Thoracic aorta (tissue), 2 donors: ENCODE measurements at regions not wholly inside any gene's neighbourhood (a gene's known extent, or its start where the extent isn't known, plus 50 kb on each side); places are given as distances from the start of the nearest gene placed in this dataset.

Source experiments
- ATAC-seq: fragments of 150-250 bp; one replicate; pipeline ENCODE4 v1.8.0; 2017; ENCODE audit warnings: low read depth; ENCODE audit not compliant: insufficient number of reproducible peaks, low FRiP score
- DNase-seq: peaks from one replicate; pipeline ENCODE4 v3.0.0-alpha.2; 2020; ENCODE audit warnings: low spot score
- H3K27ac ChIP-seq, 2 donors: fragments of 200-600 bp; sonication (generic); 1 replicate in 1 of 2; 2 replicates in 1 of 2; pipeline ENCODE4 v1.5.1; 2016; ENCODE audit warnings: mild to moderate bottlenecking in 2 of 2, moderate library complexity in 2 of 2
- H3K27me3 ChIP-seq: fragments of 200-600 bp; sonication (generic); replicated peaks from 2 replicates; pipeline ENCODE4 v1.6.0; 2016; ENCODE audit warnings: mild to moderate bottlenecking; ENCODE audit not compliant: insufficient read depth
- H3K36me3 ChIP-seq: fragments of 200-600 bp; sonication (generic); one replicate; pipeline ENCODE4 v1.5.1; 2016
- H3K4me1 ChIP-seq, 2 donors: fragments of 200-600 bp; sonication (generic); 1 replicate in 1 of 2; 2 replicates in 1 of 2; pipeline versions ENCODE4 v1.5.1 to v1.6.0; 2016; ENCODE audit warnings: low read depth in 2 of 2, mild to moderate bottlenecking in 1 of 2; ENCODE audit not compliant: control insufficient read depth in 1 of 2
- H3K4me3 ChIP-seq: fragments of 200-600 bp; sonication (generic); 2 replicates; pipeline ENCODE4 v1.5.1; 2016; ENCODE audit warnings: mild to moderate bottlenecking
- H3K9me3 ChIP-seq: fragments of 200-600 bp; sonication (generic); 2 replicates; pipeline ENCODE4 v1.5.1; 2016
- CTCF ChIP-seq: fragments of 200-600 bp; sonication (generic); IDR thresholded peaks from one replicate; pipeline ENCODE4 v1.5.1; 2019; ENCODE audit warnings: antibody characterized with exemption

GRCh38 chr4:123994917-123995316 lies 598.3 kb downstream of the SPRY1 start:
- no peaks in the 10 kb centered on the region for H3K4me1 ChIP-seq
- ATAC-seq (no peak), DNase-seq (no peak)
- no peaks in the 10 kb centered on the region for H3K27me3 ChIP-seq
- no peak overlapping the region for H3K4me3 ChIP-seq
- no peaks in the 10 kb centered on the region for H3K36me3 ChIP-seq
- TF ChIP-seq CTCF: no peak
- peaks cover 3% of the 10 kb centered on the region for H3K9me3 ChIP-seq
- H3K27ac ChIP-seq: no peak overlapping the region

GRCh38 chr4:123995936-123996335 lies 599.3 kb downstream of the SPRY1 start:
- ATAC-seq (no peak), DNase-seq (no peak)
- no peak overlapping the region for H3K27ac ChIP-seq
- TF ChIP-seq CTCF: no peak
- no peaks in the 10 kb centered on the region for H3K36me3 ChIP-seq
- no peak overlapping the region for H3K4me3 ChIP-seq
- H3K9me3 ChIP-seq: peaks cover 3% of the 10 kb centered on the region
- H3K27me3 ChIP-seq: no peaks in the 10 kb centered on the region
- no peaks in the 10 kb centered on the region for H3K4me1 ChIP-seq

GRCh38 chr4:123996718-123997510 lies 600.3 kb downstream of the SPRY1 start:
- Histone ChIP-seq H3K27me3 (no peaks in the 10 kb centered on the region), H3K4me3 (no peak overlapping the region), H3K9me3 (peaks cover 3% of the 10 kb centered on the region), H3K36me3 (no peaks in the 10 kb centered on the region), H3K27ac (no peak overlapping the region), H3K4me1 (no peaks in the 10 kb centered on the region)
- ATAC-seq (no peak), DNase-seq (no peak)
- TF ChIP-seq CTCF: no peak

- no peaks in the 10 kb centered on the region for H3K36me3 ChIP-seq
- no peak overlapping the region for H3K27ac ChIP-seq
- no peaks in the 10 kb centered on the region for H3K9me3 ChIP-seq
- H3K27me3 ChIP-seq: no peaks in the 10 kb centered on the region
- no peak for ATAC-seq
- TF ChIP-seq CTCF: no peak
- no peak for DNase-seq
- H3K4me3 ChIP-seq: no peak overlapping the region
- H3K4me1 ChIP-seq: no peaks in the 10 kb centered on the region
Measured at GRCh38 chr4:123997776-123998449, 601.3 kb downstream of the SPRY1 start.

- Histone ChIP-seq H3K4me1 (no peaks in the 10 kb centered on the region), H3K36me3 (no peaks in the 10 kb centered on the region), H3K27ac (no peak overlapping the region), H3K27me3 (no peaks in the 10 kb centered on the region), H3K4me3 (no peak overlapping the region), H3K9me3 (no peaks in the 10 kb centered on the region)
- TF ChIP-seq CTCF: no peak
- DNase-seq: no peak
- ATAC-seq: no peak
Measured at GRCh38 chr4:124000233-124000632, 603.6 kb downstream of the SPRY1 start.
